Endodermal cell (in vitro differentiated cells): ENCODE measurements at regions not wholly inside any gene's neighbourhood (a gene's known extent, or its start where the extent isn't known, plus 50 kb on each side); places are given as distances from the start of the nearest gene placed in this dataset.

Source experiments
- DNase-seq: peaks from one replicate; pipeline ENCODE4 v3.0.0-alpha.2; 2017
- H3K27ac ChIP-seq: 2 replicates; pipeline ENCODE4 v1.5.1; 2013; ENCODE audit warnings: mild to moderate bottlenecking, low read depth, low read length, moderate library complexity
- H3K27me3 ChIP-seq: 2 replicates; pipeline ENCODE4 v1.6.1; 2013; ENCODE audit warnings: mild to moderate bottlenecking, low read length, moderate library complexity; ENCODE audit not compliant: insufficient read depth, control insufficient read depth, poor library complexity, severe bottlenecking
- H3K36me3 ChIP-seq: 2 replicates; pipeline ENCODE4 v1.7.0; 2013; ENCODE audit warnings: mild to moderate bottlenecking, low read length, moderate library complexity; ENCODE audit not compliant: control insufficient read depth, insufficient read depth
- H3K4me1 ChIP-seq: one replicate; pipeline ENCODE4 v1.7.0; 2013; ENCODE audit warnings: low read length; ENCODE audit not compliant: control insufficient read depth, insufficient read depth
- H3K4me3 ChIP-seq: 2 replicates; pipeline ENCODE4 v1.5.1; 2013; ENCODE audit warnings: mild to moderate bottlenecking, low read length, moderate library complexity
- H3K9ac ChIP-seq: 2 replicates; pipeline ENCODE4 v1.6.1; 2013; ENCODE audit warnings: mild to moderate bottlenecking, low read length, moderate library complexity; ENCODE audit not compliant: poor library complexity, severe bottlenecking; ENCODE audit errors: extremely low read depth
- H3K9me3 ChIP-seq: 2 replicates; pipeline ENCODE4 v1.6.1; 2013; ENCODE audit warnings: mild to moderate bottlenecking, low read length, moderate library complexity; ENCODE audit not compliant: control insufficient read depth
- H3K27ac Mint-ChIP-seq: 2 replicates; pipeline ENCODE4 v1.8.0; 2020; ENCODE audit warnings: mixed read lengths
- H3K27me3 Mint-ChIP-seq: 2 replicates; pipeline ENCODE4 v1.8.0; 2021; ENCODE audit warnings: mild to moderate bottlenecking, mixed read lengths; ENCODE audit not compliant: insufficient read depth
- H3K36me3 Mint-ChIP-seq: 2 replicates; pipeline ENCODE4 v1.8.0; 2020; ENCODE audit warnings: low read depth, mixed read lengths
- H3K4me1 Mint-ChIP-seq: 2 replicates; pipeline ENCODE4 v1.8.0; 2020; ENCODE audit warnings: mixed read lengths
- H3K4me3 Mint-ChIP-seq: 2 replicates; pipeline ENCODE4 v1.8.0; 2020; ENCODE audit warnings: mild to moderate bottlenecking, moderate library complexity, mixed read lengths
- H3K9me3 Mint-ChIP-seq: 2 replicates; pipeline ENCODE4 v1.8.0; 2020; ENCODE audit warnings: mild to moderate bottlenecking, mixed read lengths
- WGBS, 2 experiments: methylation state at CpG; one replicate each; pipeline versions ENCODE4 v1.1.5 to v1.1.7; 2013; ENCODE audit warnings: missing lambda C conversion rate in 2 of 2, mixed read lengths in 1 of 2; ENCODE audit not compliant: insufficient coverage in 1 of 2, insufficient read length in 1 of 2; 5-methylcytosine and 5-hydroxymethylcytosine counted together
- TF ChIP-seq, protein P1 (sequence below): fragments of 200-600 bp; sonication (generic); conservative IDR thresholded peaks from 2 replicates; pipeline ENCODE4 v1.5.0; 2021; ENCODE audit warnings: antibody characterized with exemption, mild to moderate bottlenecking

DNA sequence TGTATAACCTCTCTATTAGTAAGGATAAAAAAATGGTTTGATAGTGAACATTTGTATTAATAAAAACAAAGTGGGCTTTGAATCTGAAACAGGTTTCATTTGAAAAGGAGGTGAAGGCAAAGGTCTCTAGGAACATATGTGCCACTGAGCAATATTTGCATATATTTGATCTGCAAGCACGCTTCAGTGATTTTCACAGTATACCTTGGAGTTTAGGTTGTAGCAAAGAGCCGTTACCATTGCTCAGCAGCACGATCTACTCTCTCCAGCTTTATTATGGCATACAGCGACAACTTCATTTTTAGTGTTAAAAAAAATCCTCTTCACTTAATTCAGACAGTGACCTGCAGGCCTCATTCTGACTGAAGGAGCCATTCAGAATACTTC is 75.8 kb upstream of the ZEB2 start:
- Mint-ChIP-seq H3K27me3 (peaks cover 68% of the 10 kb centered on the region), H3K4me1 (peaks cover 30% of the 10 kb centered on the region), H3K4me3 (no peak overlapping the region), H3K9me3 (peaks cover 1% of the 10 kb centered on the region), H3K27ac (no peak overlapping the region), H3K36me3 (no peaks in the 10 kb centered on the region)
- Histone ChIP-seq H3K9ac (no peak overlapping the region), H3K9me3 (no peaks in the 10 kb centered on the region), H3K27ac (peak overlapping the region; percentile 55), H3K4me3 (no peak overlapping the region), H3K36me3 (no peaks in the 10 kb centered on the region), H3K4me1 (peaks cover 8% of the 10 kb centered on the region), H3K27me3 (peaks cover 24% of the 10 kb centered on the region)
- DNase-seq: no peak
- WGBS, 2 experiments: 52 to 82% methylated on average over 4 of the region's 4 CpGs
- TF ChIP-seq, protein P1, sequence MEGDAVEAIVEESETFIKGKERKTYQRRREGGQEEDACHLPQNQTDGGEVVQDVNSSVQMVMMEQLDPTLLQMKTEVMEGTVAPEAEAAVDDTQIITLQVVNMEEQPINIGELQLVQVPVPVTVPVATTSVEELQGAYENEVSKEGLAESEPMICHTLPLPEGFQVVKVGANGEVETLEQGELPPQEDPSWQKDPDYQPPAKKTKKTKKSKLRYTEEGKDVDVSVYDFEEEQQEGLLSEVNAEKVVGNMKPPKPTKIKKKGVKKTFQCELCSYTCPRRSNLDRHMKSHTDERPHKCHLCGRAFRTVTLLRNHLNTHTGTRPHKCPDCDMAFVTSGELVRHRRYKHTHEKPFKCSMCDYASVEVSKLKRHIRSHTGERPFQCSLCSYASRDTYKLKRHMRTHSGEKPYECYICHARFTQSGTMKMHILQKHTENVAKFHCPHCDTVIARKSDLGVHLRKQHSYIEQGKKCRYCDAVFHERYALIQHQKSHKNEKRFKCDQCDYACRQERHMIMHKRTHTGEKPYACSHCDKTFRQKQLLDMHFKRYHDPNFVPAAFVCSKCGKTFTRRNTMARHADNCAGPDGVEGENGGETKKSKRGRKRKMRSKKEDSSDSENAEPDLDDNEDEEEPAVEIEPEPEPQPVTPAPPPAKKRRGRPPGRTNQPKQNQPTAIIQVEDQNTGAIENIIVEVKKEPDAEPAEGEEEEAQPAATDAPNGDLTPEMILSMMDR: no peak

DNA sequence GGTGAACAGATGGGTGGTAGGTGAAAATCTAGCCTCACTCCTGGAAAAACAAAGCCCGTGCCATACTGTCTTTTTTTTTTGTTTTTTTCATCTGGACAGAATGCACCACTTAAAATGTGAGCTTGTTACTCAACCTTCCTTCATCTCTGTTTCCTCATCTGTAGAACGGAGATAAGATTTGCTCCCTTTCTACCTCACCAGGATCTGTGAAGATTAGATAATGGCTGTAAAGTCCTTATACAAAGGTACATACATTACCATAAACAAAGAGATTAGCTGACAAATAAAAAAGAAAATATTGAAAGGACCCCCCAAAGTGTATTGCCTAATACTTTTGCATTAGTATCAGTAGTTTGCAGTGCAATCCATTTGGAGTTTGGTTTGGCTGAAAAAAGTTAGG is 75.4 kb upstream of the ZEB2 start:
- peaks cover 24% of the 10 kb centered on the region for H3K27me3 ChIP-seq
- no peak overlapping the region for H3K27ac Mint-ChIP-seq
- no peak overlapping the region for H3K4me3 ChIP-seq
- H3K4me3 Mint-ChIP-seq: no peak overlapping the region
- 53 to 92% methylated on average over 1 to 2 of the region's 2 CpGs for WGBS, 2 experiments
- H3K9me3 Mint-ChIP-seq: peaks cover 1% of the 10 kb centered on the region
- no peaks in the 10 kb centered on the region for H3K9me3 ChIP-seq
- no peak overlapping the region for H3K9ac ChIP-seq
- peaks cover 68% of the 10 kb centered on the region for H3K27me3 Mint-ChIP-seq
- no peaks in the 10 kb centered on the region for H3K36me3 Mint-ChIP-seq
- H3K4me1 ChIP-seq: peaks cover 8% of the 10 kb centered on the region
- peaks cover 30% of the 10 kb centered on the region for H3K4me1 Mint-ChIP-seq
- TF ChIP-seq, protein P1: no peak
- no peak for DNase-seq
- H3K27ac ChIP-seq: no peak overlapping the region
- no peaks in the 10 kb centered on the region for H3K36me3 ChIP-seq

DNA sequence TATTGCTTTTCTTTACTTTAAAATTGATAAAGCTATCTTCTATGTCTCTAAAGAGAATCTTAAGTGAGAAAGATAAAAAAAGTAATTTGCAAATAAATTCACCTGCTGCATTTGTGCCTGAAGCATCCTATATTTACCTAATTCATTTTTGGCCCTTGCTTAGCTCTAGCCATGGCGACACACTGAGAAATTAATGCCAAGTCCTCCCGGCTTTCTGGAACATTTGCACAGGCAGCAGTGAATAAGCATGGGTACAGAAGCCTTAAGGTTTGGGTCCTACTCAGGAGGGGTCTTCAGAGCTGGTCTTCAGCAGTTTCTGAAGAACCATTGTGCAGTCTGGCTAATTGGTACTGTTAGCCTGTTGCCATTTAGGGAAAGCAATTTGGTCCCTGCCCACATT is 73.9 kb upstream of the ZEB2 start:
- no peak overlapping the region for H3K9ac ChIP-seq
- Mint-ChIP-seq H3K4me1 (peaks cover 21% of the 10 kb centered on the region), H3K27me3 (peaks cover 70% of the 10 kb centered on the region), H3K9me3 (peaks cover 1% of the 10 kb centered on the region), H3K27ac (no peak overlapping the region), H3K4me3 (no peak overlapping the region), H3K36me3 (no peaks in the 10 kb centered on the region)
- DNase-seq: no peak
- no peaks in the 10 kb centered on the region for H3K9me3 ChIP-seq
- H3K4me3 ChIP-seq: no peak overlapping the region
- H3K36me3 ChIP-seq: no peaks in the 10 kb centered on the region
- peaks cover 5% of the 10 kb centered on the region for H3K4me1 ChIP-seq
- TF ChIP-seq, protein P1: no peak
- 96 to 100% methylated on average over 1 to 2 of the region's 2 CpGs for WGBS, 2 experiments
- H3K27ac ChIP-seq: no peak overlapping the region
- peaks cover 24% of the 10 kb centered on the region for H3K27me3 ChIP-seq
